Activated CD4-positive, alpha-beta T cell treated with anti-CD3 and anti-CD28 coated beads, Interleukin-2, amount 10 ng/mL, durations not matched to agents 7 days and 5 days (primary cell): ENCODE measurements at regions not wholly inside any gene's neighbourhood (a gene's known extent, or its start where the extent isn't known, plus 50 kb on each side); places are given as distances from the start of the nearest gene placed in this dataset.

ENCODE experiments used
- CTCF ChIA-PET: fragments of 350-600 bp; sonication (Branson Sonifier 250); formaldehyde crosslinking; loops from one replicate; lab custom pipeline; 2021; ENCODE audit warnings: antibody characterized with exemption; lab: Charles Lee
- POLR2A ChIA-PET: fragments of 350-600 bp; sonication (Branson Sonifier 250); formaldehyde crosslinking; loops from one replicate; lab custom pipeline; 2021; ENCODE audit warnings: antibody characterized with exemption; lab: Charles Lee
- DNase-seq: peaks from one replicate; pipeline ENCODE4 v3.0.0-alpha.2; 2020
- H3K27ac Mint-ChIP-seq: one replicate; pipeline ENCODE4 v1.8.0; 2021; ENCODE audit warnings: mild to moderate bottlenecking, moderate library complexity, mixed read lengths
- H3K27me3 Mint-ChIP-seq: one replicate; pipeline ENCODE4 v1.8.0; 2021; ENCODE audit warnings: mixed read lengths
- H3K36me3 Mint-ChIP-seq: one replicate; pipeline ENCODE4 v1.8.0; 2021; ENCODE audit warnings: low read depth, mixed read lengths
- H3K4me1 Mint-ChIP-seq: one replicate; pipeline ENCODE4 v1.8.0; 2021; ENCODE audit warnings: mixed read lengths
- H3K4me3 Mint-ChIP-seq: one replicate; pipeline ENCODE4 v1.8.0; 2021; ENCODE audit warnings: mild to moderate bottlenecking, moderate library complexity, mixed read lengths
- H3K9me3 Mint-ChIP-seq: one replicate; pipeline ENCODE4 v1.8.0; 2021; ENCODE audit warnings: mixed read lengths

DNA sequence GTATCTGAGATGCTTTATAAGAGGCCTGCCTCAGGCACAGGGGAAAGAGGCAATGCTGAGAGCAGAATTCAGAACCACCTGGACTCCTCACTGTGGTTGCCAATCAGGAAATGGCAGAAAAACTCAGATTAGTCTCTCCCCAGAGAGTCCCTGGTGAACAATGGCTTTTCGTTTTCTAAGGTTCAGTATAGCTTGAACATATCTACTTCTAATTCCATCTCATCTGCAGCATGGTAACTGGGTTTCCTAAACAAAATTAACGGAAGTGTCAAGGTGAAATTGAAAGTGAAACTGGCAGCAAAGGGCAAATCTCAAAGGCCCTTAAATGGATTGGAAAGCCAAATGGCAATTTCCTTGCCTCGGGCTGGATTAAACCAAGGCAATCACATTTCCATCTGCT lies 480.2 kb upstream of the ACVR2A start:
- peak; percentile 24 for DNase-seq
- peaks cover 13% of the 10 kb centered on the region for H3K9me3 Mint-ChIP-seq
- ChIA-PET POLR2A (no interaction called here), CTCF (interaction anchor here (1.0 kb wide), 1 partner anchor 10 kb away, joined by 5 read pairs; no protein-coding TSS in a partner anchor)
- peaks cover 3% of the 10 kb centered on the region for H3K27me3 Mint-ChIP-seq
- no peak overlapping the region for H3K4me3 Mint-ChIP-seq
- peaks cover 13% of the 10 kb centered on the region for H3K4me1 Mint-ChIP-seq
- H3K27ac Mint-ChIP-seq = peak overlapping the region; percentile 72
- peaks cover 7% of the 10 kb centered on the region for H3K36me3 Mint-ChIP-seq

DNA sequence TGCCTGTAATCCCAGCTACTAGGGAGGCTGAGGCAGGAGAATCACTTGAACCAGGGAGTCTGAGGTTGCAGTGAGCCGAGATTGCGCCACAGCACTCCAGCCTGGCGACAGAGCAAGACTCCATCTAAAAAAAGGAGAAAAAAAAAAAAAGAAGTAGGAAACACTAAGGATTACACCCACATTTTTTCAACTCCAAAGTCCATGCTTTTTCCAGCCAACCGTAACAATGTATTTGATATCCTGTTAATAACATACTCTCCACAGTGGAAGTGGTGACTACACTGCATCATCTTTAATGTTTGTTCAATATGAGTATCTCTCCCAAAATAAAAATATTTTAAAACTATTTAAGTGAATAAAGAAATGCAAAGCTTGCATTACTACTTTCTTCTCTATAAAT lies 481.6 kb upstream of the ACVR2A start:
- Mint-ChIP-seq H3K36me3 (peaks cover 7% of the 10 kb centered on the region), H3K27ac (no peak overlapping the region), H3K4me1 (peaks cover 13% of the 10 kb centered on the region), H3K4me3 (no peak overlapping the region), H3K27me3 (peaks cover 11% of the 10 kb centered on the region), H3K9me3 (peaks cover 14% of the 10 kb centered on the region)
- POLR2A ChIA-PET = no interaction called here
- CTCF ChIA-PET = interaction anchor here (1.0 kb wide), 1 partner anchor 17 kb away, joined by 3 read pairs; no protein-coding TSS in a partner anchor
- DNase-seq = no peak

- ChIA-PET POLR2A (no interaction called here), CTCF (interaction anchor here (0.7 to 1.0 kb wide), 2 partner anchors 15 to 317 kb away, joined by 3 read pairs; no protein-coding TSS in a partner anchor)
- Mint-ChIP-seq H3K4me3 (no peak overlapping the region), H3K9me3 (peaks cover 1% of the 10 kb centered on the region), H3K4me1 (no peaks in the 10 kb centered on the region), H3K27me3 (peaks cover 15% of the 10 kb centered on the region), H3K36me3 (no peaks in the 10 kb centered on the region), H3K27ac (no peak overlapping the region)
- DNase-seq = no peak
These were observed 486.5 kb upstream of the ACVR2A start for GRCh38 chr2:147358375-147358774.

DNA sequence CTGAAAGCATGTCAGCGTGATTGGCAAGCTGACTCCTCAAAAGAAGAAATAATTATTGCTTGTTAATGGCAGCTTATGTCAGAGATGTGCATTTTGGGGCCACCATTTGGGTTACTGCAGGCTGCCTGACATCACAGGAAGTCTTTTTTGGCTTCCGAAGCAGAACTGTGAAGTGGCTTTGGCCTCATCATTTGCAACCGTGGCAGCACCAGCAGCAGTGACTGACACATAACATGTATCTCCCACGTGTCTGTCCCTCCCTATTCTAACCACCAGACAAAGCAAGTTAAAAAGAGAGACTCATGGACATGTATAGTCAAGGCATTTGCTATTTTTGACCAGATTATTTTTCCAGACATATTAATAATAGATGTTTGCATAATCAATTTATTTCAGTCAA lies 488.7 kb upstream of the ACVR2A start:
- ChIA-PET CTCF (no interaction called here), POLR2A (no interaction called here)
- DNase-seq = no peak
- H3K4me3 Mint-ChIP-seq = no peak overlapping the region
- peaks cover 1% of the 10 kb centered on the region for H3K9me3 Mint-ChIP-seq
- H3K27ac Mint-ChIP-seq = no peak overlapping the region
- H3K4me1 Mint-ChIP-seq = no peaks in the 10 kb centered on the region
- no peaks in the 10 kb centered on the region for H3K36me3 Mint-ChIP-seq
- H3K27me3 Mint-ChIP-seq = peaks cover 15% of the 10 kb centered on the region

GRCh38 chr2:147355706-147356105 lies 489.1 kb upstream of the ACVR2A start:
- Mint-ChIP-seq H3K9me3 (peaks cover 1% of the 10 kb centered on the region), H3K4me3 (no peak overlapping the region), H3K4me1 (no peaks in the 10 kb centered on the region), H3K27ac (no peak overlapping the region), H3K27me3 (peaks cover 15% of the 10 kb centered on the region), H3K36me3 (no peaks in the 10 kb centered on the region)
- POLR2A ChIA-PET = no interaction called here
- CTCF ChIA-PET = no interaction called here
- DNase-seq = no peak

DNA sequence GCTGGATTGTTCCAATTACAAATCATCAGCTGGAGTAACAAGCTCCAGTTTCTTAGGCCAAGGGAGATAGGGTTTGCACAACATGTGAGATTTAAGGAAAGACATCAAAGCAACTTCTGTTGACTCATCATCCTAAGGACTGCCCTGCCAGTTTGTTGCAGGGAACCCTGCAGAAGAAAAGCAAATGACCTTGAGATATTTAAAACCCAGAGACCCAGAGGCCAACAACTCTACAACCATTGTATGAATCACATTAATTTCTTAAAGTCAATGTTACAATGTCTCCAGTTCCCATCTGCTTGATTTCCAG lies 491.8 kb upstream of the ACVR2A start:
- Mint-ChIP-seq H3K4me1 (no peaks in the 10 kb centered on the region), H3K9me3 (no peaks in the 10 kb centered on the region), H3K27ac (no peak overlapping the region), H3K27me3 (peaks cover 8% of the 10 kb centered on the region), H3K4me3 (no peak overlapping the region), H3K36me3 (no peaks in the 10 kb centered on the region)
- ChIA-PET POLR2A (no interaction called here), CTCF (interaction anchor here (1.1 kb wide), 1 partner anchor 33 kb away, joined by 3 read pairs; no protein-coding TSS in a partner anchor)
- no peak for DNase-seq

- no peak overlapping the region for H3K4me3 Mint-ChIP-seq
- H3K27ac Mint-ChIP-seq = no peak overlapping the region
- no peaks in the 10 kb centered on the region for H3K4me1 Mint-ChIP-seq
- ChIA-PET POLR2A (no interaction called here), CTCF (interaction anchor here (1.1 kb wide), 1 partner anchor 34 kb away, joined by 3 read pairs; no protein-coding TSS in a partner anchor)
- no peaks in the 10 kb centered on the region for H3K9me3 Mint-ChIP-seq
- no peak for DNase-seq
- H3K27me3 Mint-ChIP-seq = peaks cover 7% of the 10 kb centered on the region
- no peaks in the 10 kb centered on the region for H3K36me3 Mint-ChIP-seq
These were observed 492.4 kb upstream of the ACVR2A start for GRCh38 chr2:147352264-147353071.

DNA sequence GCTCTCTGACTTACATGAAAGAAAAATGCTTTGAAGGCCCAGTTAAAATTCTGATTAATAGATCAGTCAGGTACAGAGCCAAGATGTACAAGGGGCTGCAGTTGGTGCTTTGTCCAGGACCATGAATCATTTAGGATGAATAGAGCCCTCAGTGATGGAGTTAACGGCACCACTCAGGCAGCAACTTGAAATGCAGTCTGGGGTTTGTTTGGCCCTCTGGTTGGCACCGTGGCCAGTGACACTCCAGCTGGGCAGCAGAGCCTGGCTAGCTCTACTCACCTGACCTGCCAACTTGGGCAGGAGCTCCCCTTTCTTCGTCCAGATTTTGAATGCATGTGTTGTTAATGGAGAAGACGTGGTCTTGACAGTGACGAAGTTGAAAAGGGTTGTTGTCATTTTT lies 493.0 kb upstream of the ACVR2A start:
- H3K27ac Mint-ChIP-seq = no peak overlapping the region
- H3K4me3 Mint-ChIP-seq = no peak overlapping the region
- H3K27me3 Mint-ChIP-seq = peaks cover 7% of the 10 kb centered on the region
- H3K36me3 Mint-ChIP-seq = no peaks in the 10 kb centered on the region
- ChIA-PET POLR2A (no interaction called here), CTCF (no interaction called here)
- H3K9me3 Mint-ChIP-seq = no peaks in the 10 kb centered on the region
- DNase-seq = no peak
- H3K4me1 Mint-ChIP-seq = no peaks in the 10 kb centered on the region

DNA sequence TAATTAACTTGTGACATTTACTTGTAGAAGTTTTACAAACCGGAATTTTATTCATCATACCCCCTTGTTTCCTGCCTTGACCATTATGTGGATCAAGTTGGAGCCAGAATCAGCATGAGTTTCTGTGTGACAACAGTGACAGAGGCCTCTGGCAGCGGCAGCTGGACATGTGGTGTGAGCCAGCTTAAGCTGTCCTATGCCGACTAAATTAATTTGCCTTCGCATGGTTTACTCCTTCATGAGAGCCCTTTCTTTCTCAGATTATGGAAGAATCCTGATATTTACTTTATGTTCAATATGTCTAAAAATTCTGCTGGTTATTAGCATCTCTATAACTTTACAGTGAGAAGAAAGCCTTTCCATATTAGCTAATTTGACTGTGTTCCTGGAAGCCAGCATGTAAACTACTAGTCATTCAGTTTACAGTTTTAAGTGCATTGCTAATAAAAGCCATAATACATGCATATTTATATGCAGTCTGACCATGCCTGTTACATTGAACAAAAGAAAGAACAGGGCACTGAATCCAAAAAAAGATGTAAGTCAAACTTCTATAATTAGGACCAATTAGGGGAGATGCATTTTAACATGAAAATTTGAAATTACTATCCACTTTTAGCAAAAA lies 495.8 kb upstream of the ACVR2A start:
- H3K36me3 Mint-ChIP-seq = no peaks in the 10 kb centered on the region
- H3K27me3 Mint-ChIP-seq = peaks cover 7% of the 10 kb centered on the region
- CTCF ChIA-PET = no interaction called here
- POLR2A ChIA-PET = no interaction called here
- no peak overlapping the region for H3K4me3 Mint-ChIP-seq
- H3K27ac Mint-ChIP-seq = no peak overlapping the region
- no peaks in the 10 kb centered on the region for H3K4me1 Mint-ChIP-seq
- H3K9me3 Mint-ChIP-seq = peaks cover 5% of the 10 kb centered on the region
- no peak for DNase-seq

DNA sequence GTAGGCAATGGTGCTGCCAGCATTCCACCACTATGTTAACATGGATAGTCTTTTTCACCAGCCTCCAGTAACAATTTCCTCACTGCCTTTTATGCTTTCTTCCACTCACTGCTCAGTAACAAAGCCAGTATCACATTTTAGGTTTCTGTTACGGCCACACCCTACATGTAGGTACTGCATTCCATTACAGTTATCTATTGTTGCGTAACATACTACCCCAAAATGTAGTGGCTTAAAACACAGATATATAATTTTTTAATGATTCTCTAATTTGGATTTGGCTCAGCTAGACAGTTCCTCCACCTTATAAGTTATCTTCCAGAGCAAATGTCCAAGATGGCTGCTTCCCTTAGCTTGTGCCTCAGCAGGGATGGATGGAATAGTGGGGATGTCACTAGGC lies 498.7 kb upstream of the ACVR2A start:
- Mint-ChIP-seq H3K4me1 (no peaks in the 10 kb centered on the region), H3K4me3 (no peak overlapping the region), H3K36me3 (peaks cover 2% of the 10 kb centered on the region), H3K27ac (no peak overlapping the region), H3K27me3 (peaks cover 7% of the 10 kb centered on the region), H3K9me3 (peaks cover 5% of the 10 kb centered on the region)
- POLR2A ChIA-PET = no interaction called here
- CTCF ChIA-PET = interaction anchor here (1.9 kb wide), 1 partner anchor 9 kb away, joined by 4 read pairs; no protein-coding TSS in a partner anchor
- no peak for DNase-seq

DNA sequence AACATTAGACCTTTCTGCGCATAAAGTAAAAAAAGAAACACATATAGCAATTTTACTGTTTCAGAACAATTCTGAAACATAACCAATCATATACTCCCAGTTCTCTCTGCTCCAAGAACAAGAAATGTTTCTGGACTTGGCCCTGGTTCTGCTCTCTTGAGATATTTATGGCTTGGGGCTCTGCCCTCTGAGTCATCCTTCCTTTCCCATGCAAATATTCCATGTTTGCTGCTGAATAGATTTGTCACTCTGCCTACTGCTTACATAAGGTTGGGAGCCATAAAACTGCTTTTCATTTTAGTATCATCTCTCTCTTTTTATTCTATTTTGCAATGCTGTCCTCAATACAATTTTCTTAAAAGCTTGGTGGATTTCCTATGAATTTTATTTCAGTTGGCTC lies 499.6 kb upstream of the ACVR2A start:
- CTCF ChIA-PET = interaction anchor here (1.9 kb wide), 1 partner anchor 8 kb away, joined by 4 read pairs; no protein-coding TSS in a partner anchor
- DNase-seq = no peak
- Mint-ChIP-seq H3K4me3 (no peak overlapping the region), H3K4me1 (no peaks in the 10 kb centered on the region), H3K27ac (no peak overlapping the region), H3K36me3 (peaks cover 2% of the 10 kb centered on the region), H3K9me3 (peaks cover 5% of the 10 kb centered on the region), H3K27me3 (peaks cover 7% of the 10 kb centered on the region)
- POLR2A ChIA-PET = no interaction called here

- DNase-seq = no peak
- no peak overlapping the region for H3K27ac Mint-ChIP-seq
- no peaks in the 10 kb centered on the region for H3K4me1 Mint-ChIP-seq
- ChIA-PET CTCF (no interaction called here), POLR2A (no interaction called here)
- H3K36me3 Mint-ChIP-seq = peaks cover 2% of the 10 kb centered on the region
- H3K27me3 Mint-ChIP-seq = peaks cover 3% of the 10 kb centered on the region
- H3K4me3 Mint-ChIP-seq = no peak overlapping the region
- H3K9me3 Mint-ChIP-seq = peaks cover 5% of the 10 kb centered on the region
These were observed 502.5 kb upstream of the ACVR2A start for GRCh38 chr2:147342329-147342728.

- peaks cover 10% of the 10 kb centered on the region for H3K27me3 Mint-ChIP-seq
- CTCF ChIA-PET = interaction anchor here (0.6 to 1.6 kb wide), 6 partner anchors 26 to 287 kb away, joined by 3 to 5 read pairs (median 3); no protein-coding TSS in a partner anchor
- no peak overlapping the region for H3K4me3 Mint-ChIP-seq
- H3K36me3 Mint-ChIP-seq = no peaks in the 10 kb centered on the region
- no peak overlapping the region for H3K27ac Mint-ChIP-seq
- peaks cover 32% of the 10 kb centered on the region for H3K4me1 Mint-ChIP-seq
- H3K9me3 Mint-ChIP-seq = no peaks in the 10 kb centered on the region
- POLR2A ChIA-PET = no interaction called here
- peak; percentile 62 for DNase-seq
These were observed 512.9 kb upstream of the ACVR2A start for GRCh38 chr2:147331790-147332419.
